CD4-positive, alpha-beta memory T cell (primary cell): ENCODE measurements at regions not wholly inside any gene's neighbourhood (a gene's known extent, or its start where the extent isn't known, plus 50 kb on each side); places are given as distances from the start of the nearest gene placed in this dataset.
A peak's percentile ranks its signal among the peaks of the same experiment; 100 is the strongest.
"Not testable (repeated sequence)": the region's sequence is repeated elsewhere in the genome, so short reads cannot be mapped to it uniquely, and the experiment has no call there.

Experiments used
- CTCF ChIA-PET: fragments of 350-600 bp; sonication (Branson Sonifier 250); formaldehyde crosslinking; loops from one replicate; lab custom pipeline; 2021; ENCODE audit warnings: inconsistent platforms; ENCODE audit not compliant: partially characterized antibody; lab: Charles Lee
- POLR2A ChIA-PET: fragments of 350-600 bp; sonication (Branson Sonifier 250); formaldehyde crosslinking; loops from one replicate; lab custom pipeline; 2021; ENCODE audit not compliant: partially characterized antibody; lab: Charles Lee
- DNase-seq, 5 donors: peaks; one replicate each; pipeline versions ENCODE4 v3.0.0 to v3.0.0-alpha.2; 2020 to 2022; ENCODE audit warnings: mixed read lengths in 1 of 5
- H3K27ac ChIP-seq: one replicate; pipeline ENCODE4 v1.7.0; 2013; ENCODE audit warnings: low read depth, low read length
- H3K27me3 ChIP-seq: 2 replicates; pipeline ENCODE4 v1.7.0; 2013; ENCODE audit warnings: mild to moderate bottlenecking, low read length, moderate library complexity; ENCODE audit not compliant: insufficient read depth
- H3K36me3 ChIP-seq: 2 replicates; pipeline ENCODE4 v1.7.0; 2013; ENCODE audit warnings: mild to moderate bottlenecking, low read length, moderate library complexity; ENCODE audit not compliant: insufficient read depth
- H3K4me1 ChIP-seq: 2 replicates; pipeline ENCODE4 v1.7.0; 2013; ENCODE audit warnings: mild to moderate bottlenecking, low read length, moderate library complexity; ENCODE audit not compliant: insufficient read depth
- H3K4me3 ChIP-seq, 2 donors: one replicate each; pipeline ENCODE4 v1.7.0; 2013; ENCODE audit warnings: low read length in 2 of 2, mild to moderate bottlenecking in 1 of 2
- H3K9me3 ChIP-seq, 2 donors: one replicate each; pipeline ENCODE4 v1.7.0; 2013; ENCODE audit warnings: low read length in 2 of 2, control low read depth in 1 of 2; ENCODE audit not compliant: control insufficient read depth in 1 of 2
- H3K27ac Mint-ChIP-seq, 7 donors: one replicate each; pipeline ENCODE4 v1.8.0; 2020 to 2021; ENCODE audit warnings: mixed read lengths in 7 of 7, mild to moderate bottlenecking in 6 of 7, inconsistent platforms in 3 of 7, moderate library complexity in 3 of 7
- H3K27me3 Mint-ChIP-seq, 2 donors: one replicate each; pipeline ENCODE4 v1.8.0; 2020 to 2021; ENCODE audit warnings: mixed read lengths in 2 of 2
- H3K36me3 Mint-ChIP-seq, 2 donors: one replicate each; pipeline ENCODE4 v1.8.0; 2020 to 2021; ENCODE audit warnings: mixed read lengths in 2 of 2, inconsistent platforms in 1 of 2, mild to moderate bottlenecking in 1 of 2
- H3K4me1 Mint-ChIP-seq, 4 donors: one replicate each; pipeline ENCODE4 v1.8.0; 2020 to 2021; ENCODE audit warnings: mixed read lengths in 4 of 4, mild to moderate bottlenecking in 1 of 4
- H3K4me3 Mint-ChIP-seq, 8 donors: one replicate each; pipeline ENCODE4 v1.8.0; 2020 to 2021; ENCODE audit warnings: mixed read lengths in 8 of 8, mild to moderate bottlenecking in 7 of 8, moderate library complexity in 6 of 8, inconsistent platforms in 3 of 8
- H3K9me3 Mint-ChIP-seq, 8 donors: one replicate each; pipeline ENCODE4 v1.8.0; 2020 to 2021; ENCODE audit warnings: mixed read lengths in 8 of 8, mild to moderate bottlenecking in 5 of 8, inconsistent platforms in 3 of 8, moderate library complexity in 1 of 8
- intact Hi-C: fragments of 100-400 bp; cut with micrococcal nuclease; formaldehyde crosslinking; loops from one replicate; pipeline ENCODE4 v1.15.1; 2023

DNA sequence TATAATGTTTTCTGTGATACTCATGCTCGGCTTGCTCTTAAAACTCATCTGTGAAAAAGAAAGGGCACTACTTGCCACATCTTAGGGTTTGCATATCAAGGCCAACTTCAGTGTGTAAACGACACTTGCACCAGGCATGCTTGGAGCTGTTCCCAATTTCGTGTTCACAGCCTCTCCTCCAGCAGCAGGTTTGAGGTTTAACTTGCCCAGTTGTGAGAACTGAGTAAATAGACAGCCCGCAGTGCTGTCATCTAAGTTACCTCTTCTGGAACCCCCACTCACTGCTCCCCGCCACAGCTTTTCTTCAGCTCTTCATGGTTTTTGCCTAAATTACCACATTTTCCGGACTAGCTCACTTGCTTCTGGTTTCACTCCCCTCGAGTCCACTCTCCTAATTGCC lies 595.4 kb downstream of the TTLL7 start:
- H3K36me3 ChIP-seq, H3K9me3 Mint-ChIP-seq, CTCF ChIA-PET, H3K27ac ChIP-seq, H3K36me3 Mint-ChIP-seq, H3K4me3 ChIP-seq, POLR2A ChIA-PET, H3K4me3 Mint-ChIP-seq, H3K9me3 ChIP-seq, intact Hi-C loops, DNase-seq, H3K27ac Mint-ChIP-seq, H3K27me3 ChIP-seq, H3K27me3 Mint-ChIP-seq, H3K4me1 Mint-ChIP-seq, H3K4me1 ChIP-seq: not testable (repeated sequence)

DNA sequence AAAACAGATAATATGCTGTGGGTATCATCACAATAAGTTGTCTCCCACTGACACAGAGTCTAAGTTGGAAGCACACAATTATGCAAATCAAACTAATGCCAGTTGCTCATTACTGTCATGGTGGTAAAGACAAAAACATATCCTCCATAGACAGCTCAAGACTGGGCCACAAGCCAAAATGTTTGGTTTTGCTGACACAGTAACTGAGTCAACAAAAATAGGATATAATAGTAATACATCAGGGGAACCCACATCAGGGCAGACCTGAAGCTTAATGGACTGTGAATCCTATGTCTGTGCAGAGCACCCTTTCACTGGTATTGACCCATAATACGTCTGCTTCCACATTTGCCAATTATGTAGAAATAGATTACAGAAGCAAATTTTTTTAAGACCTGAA lies 597.8 kb downstream of the TTLL7 start:
- CTCF ChIA-PET, H3K4me3 Mint-ChIP-seq, H3K27ac ChIP-seq, intact Hi-C loops, H3K27me3 Mint-ChIP-seq, H3K9me3 Mint-ChIP-seq, H3K9me3 ChIP-seq, H3K4me1 Mint-ChIP-seq, DNase-seq, POLR2A ChIA-PET, H3K4me1 ChIP-seq, H3K4me3 ChIP-seq, H3K27ac Mint-ChIP-seq, H3K36me3 Mint-ChIP-seq, H3K36me3 ChIP-seq, H3K27me3 ChIP-seq: not testable (repeated sequence)

DNA sequence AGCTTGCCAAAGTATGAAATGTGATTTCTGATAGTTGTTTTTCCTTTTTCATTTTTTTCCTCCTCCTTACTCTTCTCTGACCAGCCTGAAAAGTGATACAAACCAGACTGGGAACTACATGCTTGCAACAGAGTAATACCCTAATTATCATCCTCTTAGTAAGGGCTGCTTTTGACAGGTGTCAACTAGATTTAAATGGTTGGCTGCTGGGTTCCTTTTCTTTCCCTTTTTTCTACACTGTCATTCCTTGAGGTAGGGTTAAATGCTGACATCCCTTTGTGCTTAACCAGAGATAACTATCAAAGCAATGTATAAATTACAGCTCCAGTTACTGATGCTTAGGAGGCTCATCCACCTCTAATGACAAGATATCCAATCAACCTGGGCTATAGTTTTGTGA lies 598.8 kb downstream of the TTLL7 start:
- POLR2A ChIA-PET: not testable (repeated sequence)

DNA sequence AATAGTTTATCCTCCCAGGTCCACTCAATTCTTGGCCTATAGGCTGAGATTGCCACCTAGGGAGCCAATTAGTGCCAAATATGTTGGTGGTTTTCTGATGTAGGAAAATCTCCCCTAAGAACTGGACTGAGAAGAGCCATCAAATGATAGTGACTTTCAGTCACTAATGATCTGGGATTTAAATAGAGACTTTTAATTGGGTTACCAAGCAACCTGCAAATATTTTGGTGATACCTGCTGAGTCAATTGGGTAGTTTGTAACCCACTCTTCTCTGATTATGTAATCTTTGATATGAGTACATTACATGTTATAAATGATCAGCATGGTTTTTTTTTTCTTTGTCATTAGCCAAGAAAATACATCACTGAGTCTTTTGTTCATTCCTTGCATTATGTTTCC lies 600.8 kb downstream of the TTLL7 start:
- H3K9me3 ChIP-seq, DNase-seq, H3K36me3 Mint-ChIP-seq, H3K27ac Mint-ChIP-seq, intact Hi-C loops, H3K27me3 Mint-ChIP-seq, H3K27ac ChIP-seq, H3K4me3 ChIP-seq, H3K4me1 ChIP-seq, CTCF ChIA-PET, H3K36me3 ChIP-seq, H3K4me3 Mint-ChIP-seq, H3K27me3 ChIP-seq, POLR2A ChIA-PET, H3K9me3 Mint-ChIP-seq, H3K4me1 Mint-ChIP-seq: not testable (repeated sequence)

More for the DNA sequence above, 598.8 kb downstream of the TTLL7 start:
- H3K36me3 ChIP-seq, H3K4me3 ChIP-seq, H3K27ac Mint-ChIP-seq, H3K27me3 ChIP-seq, CTCF ChIA-PET, H3K36me3 Mint-ChIP-seq, H3K9me3 Mint-ChIP-seq, H3K4me3 Mint-ChIP-seq, DNase-seq, H3K27me3 Mint-ChIP-seq, H3K4me1 Mint-ChIP-seq, H3K4me1 ChIP-seq, intact Hi-C loops, H3K9me3 ChIP-seq, H3K27ac ChIP-seq: not testable (repeated sequence)

DNA sequence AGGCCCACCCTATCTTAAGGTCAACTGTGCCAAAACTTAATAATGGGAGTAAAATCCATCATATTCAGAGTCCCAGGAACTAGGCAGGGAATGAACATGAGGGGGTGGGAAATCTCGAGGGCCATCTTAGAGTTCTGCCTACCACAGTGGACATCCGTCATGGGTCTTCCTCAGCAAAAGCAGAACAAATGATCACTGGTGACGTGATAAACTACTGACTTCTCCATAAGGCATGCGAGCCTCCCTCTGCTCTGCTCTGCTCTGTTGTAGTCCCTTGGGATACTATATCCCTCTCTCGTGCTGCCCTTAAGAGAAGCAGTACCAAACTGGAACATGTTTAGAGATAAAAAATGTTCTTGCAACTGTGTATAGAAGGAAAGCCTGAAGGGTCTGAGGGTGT lies 603.8 kb downstream of the TTLL7 start:
- DNase-seq, H3K27ac Mint-ChIP-seq, H3K4me1 Mint-ChIP-seq, H3K4me3 ChIP-seq, H3K36me3 Mint-ChIP-seq, H3K4me1 ChIP-seq, H3K9me3 Mint-ChIP-seq, CTCF ChIA-PET, H3K4me3 Mint-ChIP-seq, H3K36me3 ChIP-seq, POLR2A ChIA-PET, H3K27me3 Mint-ChIP-seq, H3K27me3 ChIP-seq, H3K9me3 ChIP-seq, H3K27ac ChIP-seq, intact Hi-C loops: not testable (repeated sequence)

DNA sequence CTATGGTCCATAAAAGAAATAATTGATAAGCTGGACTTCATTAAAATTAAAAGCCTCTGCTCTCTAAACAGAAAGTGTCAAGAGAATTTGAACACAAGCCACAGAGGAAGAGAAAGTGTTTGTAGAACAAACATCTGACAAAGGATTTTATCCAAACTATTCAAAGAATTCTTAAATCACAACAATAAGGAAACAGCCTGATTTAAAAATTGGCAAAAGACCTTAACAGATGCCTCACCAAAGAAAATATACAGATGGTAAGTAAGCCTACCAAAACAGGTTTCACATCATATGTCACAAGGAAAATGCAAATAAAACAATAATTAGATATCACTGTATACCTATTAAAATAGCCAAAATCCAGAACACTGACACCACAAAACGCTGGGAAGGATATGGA lies 612.0 kb downstream of the TTLL7 start:
- H3K27ac ChIP-seq, H3K27me3 Mint-ChIP-seq, DNase-seq, POLR2A ChIA-PET, H3K9me3 ChIP-seq, H3K4me1 ChIP-seq, H3K27ac Mint-ChIP-seq, H3K4me3 ChIP-seq, H3K4me3 Mint-ChIP-seq, CTCF ChIA-PET, H3K36me3 ChIP-seq, intact Hi-C loops, H3K27me3 ChIP-seq, H3K36me3 Mint-ChIP-seq, H3K4me1 Mint-ChIP-seq: not testable (repeated sequence)
- H3K9me3 Mint-ChIP-seq: peaks cover 0 to 22% (median 10%) of the 10 kb centered on the region in 8 donors

DNA sequence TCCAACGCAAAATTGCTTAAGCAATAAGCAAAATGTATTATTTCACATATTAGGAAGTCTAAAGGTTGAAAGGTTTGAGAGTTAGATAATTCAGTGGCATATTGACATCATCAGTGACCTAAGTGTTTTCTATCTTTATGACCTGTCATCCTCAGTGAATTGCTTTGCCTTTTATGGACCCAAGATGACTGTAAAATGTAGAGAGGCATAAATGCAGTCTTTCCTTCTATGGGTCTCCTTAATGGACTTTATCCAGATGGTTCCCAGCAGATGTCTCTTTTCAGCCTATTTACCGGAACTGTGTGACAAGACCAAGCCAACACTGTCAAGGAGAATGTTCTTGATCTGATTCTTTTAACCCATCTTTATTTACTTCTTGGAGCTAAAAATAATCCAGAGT lies 615.8 kb downstream of the TTLL7 start:
- H3K27ac Mint-ChIP-seq, DNase-seq, H3K36me3 ChIP-seq, intact Hi-C loops, CTCF ChIA-PET, POLR2A ChIA-PET, H3K27me3 ChIP-seq, H3K4me1 ChIP-seq, H3K36me3 Mint-ChIP-seq, H3K4me3 Mint-ChIP-seq, H3K4me3 ChIP-seq, H3K4me1 Mint-ChIP-seq, H3K27me3 Mint-ChIP-seq, H3K27ac ChIP-seq, H3K9me3 ChIP-seq: not testable (repeated sequence)
- peaks cover 0 to 31% (median 13%) of the 10 kb centered on the region in 8 donors for H3K9me3 Mint-ChIP-seq

DNA sequence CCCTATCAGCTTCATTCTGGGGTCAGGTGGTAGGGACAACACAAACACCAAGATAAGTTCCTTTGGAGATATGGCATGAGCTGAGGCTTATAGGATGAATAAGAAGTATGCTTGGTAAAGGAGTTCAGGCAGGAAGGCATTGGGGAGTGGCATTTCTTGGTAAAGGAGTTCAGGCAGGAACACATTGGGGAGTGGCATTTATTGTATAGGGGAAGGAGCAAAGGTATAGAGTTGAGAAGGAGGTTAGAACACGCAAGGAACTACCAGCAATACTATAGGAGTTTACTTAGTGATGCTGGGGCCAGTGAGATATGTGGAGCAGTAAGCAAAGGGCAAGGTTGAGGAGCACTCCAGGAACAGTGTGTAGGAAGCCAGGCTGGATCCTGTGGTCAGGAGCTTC lies 625.9 kb downstream of the TTLL7 start:
- intact Hi-C loops, H3K4me1 Mint-ChIP-seq, H3K4me3 ChIP-seq, DNase-seq, H3K9me3 ChIP-seq, H3K4me3 Mint-ChIP-seq, H3K36me3 ChIP-seq, H3K9me3 Mint-ChIP-seq, H3K36me3 Mint-ChIP-seq, H3K27me3 ChIP-seq, H3K27ac ChIP-seq, H3K27me3 Mint-ChIP-seq, H3K4me1 ChIP-seq, POLR2A ChIA-PET, CTCF ChIA-PET: not testable (repeated sequence)
- H3K27ac Mint-ChIP-seq: peak overlapping the region in 1 of 7 donors; percentile 13
